Heart left ventricle (tissue), 16 donors: ENCODE measurements at regions not wholly inside any gene's neighbourhood (a gene's known extent, or its start where the extent isn't known, plus 50 kb on each side); places are given as distances from the start of the nearest gene placed in this dataset.

Experiments
- ATAC-seq, 4 donors: fragments of 200-7000 bp; cut with Tn5 transposase; one replicate each; pipeline ENCODE4 v1.9.1; 2020 to 2022; ENCODE audit warnings: moderate library complexity in 4 of 4, mild to moderate bottlenecking in 3 of 4, moderate number of reproducible peaks in 1 of 4
- DNase-seq, 5 donors: peaks; one replicate each; pipeline ENCODE4 v3.0.0-alpha.2; 2020
- H3K27ac ChIP-seq, 12 donors: fragments of 200-600 bp; sonication (generic) in 4 of 12; one replicate each; pipeline versions ENCODE4 v1.5.0 to v1.8.0; 2016 to 2022; ENCODE audit warnings: mild to moderate bottlenecking in 2 of 12
- H3K27me3 ChIP-seq, 9 donors: fragments of 200-600 bp; sonication (generic) in 2 of 9; one replicate each; pipeline versions ENCODE4 v1.5.1 to v1.8.0; 2016 to 2022; ENCODE audit warnings: mild to moderate bottlenecking in 3 of 9
- H3K36me3 ChIP-seq, 9 donors: fragments of 200-600 bp; sonication (generic) in 2 of 9; one replicate each; pipeline versions ENCODE4 v1.5.0 to v1.8.0; 2018 to 2022; ENCODE audit warnings: mild to moderate bottlenecking in 2 of 9
- H3K4me1 ChIP-seq, 12 donors: fragments of 200-600 bp; sonication (generic) in 4 of 12; one replicate each; pipeline versions ENCODE4 v1.5.0 to v1.8.0; 2016 to 2022; ENCODE audit warnings: mild to moderate bottlenecking in 3 of 12
- H3K4me3 ChIP-seq, 12 donors: fragments of 200-600 bp; sonication (generic) in 4 of 12; one replicate each; pipeline versions ENCODE4 v1.5.0 to v1.8.0; 2017 to 2022; ENCODE audit warnings: mild to moderate bottlenecking in 9 of 12, moderate library complexity in 4 of 12
- H3K9me3 ChIP-seq, 12 donors: fragments of 200-600 bp; sonication (generic) in 4 of 12; one replicate each; pipeline versions ENCODE4 v1.5.0 to v1.8.0; 2016 to 2022; ENCODE audit warnings: mild to moderate bottlenecking in 1 of 12
- POLR2A ChIP-seq, 2 donors: fragments of 450-650 bp; IDR thresholded peaks; one replicate each; pipeline ENCODE4 v1.6.1; 2017; ENCODE audit warnings: antibody characterized with exemption in 2 of 2, mild to moderate bottlenecking in 2 of 2, moderate library complexity in 2 of 2
- WGBS, 4 donors: extraction: QIAGEN DNeasy Blood & Tissue Kit in 2 of 4; methylation state at CpG; one replicate each; pipeline versions ENCODE4 v1.1.5 to v1.1.7; 2013 to 2018; 5-methylcytosine and 5-hydroxymethylcytosine counted together
- intact Hi-C, 10 donors: fragments of 100-400 bp; cut with DNase I; formaldehyde crosslinking; loops; one replicate each; pipeline versions ENCODE4 v1.11.1 to v1.14.2; 2022
- TF ChIP-seq, protein P1 (sequence below), 12 donors: fragments of 200-600 bp; sonication (generic) in 4 of 12; IDR thresholded peaks; one replicate each; pipeline versions ENCODE4 v1.5.0 to v1.8.0; 2018 to 2022; ENCODE audit warnings: antibody characterized with exemption in 12 of 12, mild to moderate bottlenecking in 5 of 12
- donor health status: ischemic (EF 13 %, LVEDD 7.1; RV severe dilation, severe dysfunction).
- donor health status: healthy with polysubstance abuse.
- donor health status: DM: no; HTN: yes; CAD: no.
- donor health status: DM: no; HTN: no; CAD: no.
- donor health status: ischemic (EF 25% LVEDD 6.9; RV normal size, moderate dysfunction).
- donor health status: ischemic (EF 25% LVEDD 5.7; RV mildly dilated, moderate dysfunction).
- donor health status: healthy.
- donor health status: DM: yes; HTN: yes; CAD: no.
- donor health status: ischemic (EF 35%, LVEDD 5.7; RV mildly dilated, moderate dysfunction).
- donor health status: nonischemic (EF 11% LVEDD 7.7; RV severe dilation, severe dysfunction).
- donor health status: DM: yes; HTN: yes; CAD: no.
- donor health status: PGD.
- donor health status: ischemic (EF 29% LVEDD 5.4; RV normal size, mild dysfunction).
- donor health status: nonischemic (EF 23%, LVEDD 6.1; RV moderate dilation, normal function).

DNA sequence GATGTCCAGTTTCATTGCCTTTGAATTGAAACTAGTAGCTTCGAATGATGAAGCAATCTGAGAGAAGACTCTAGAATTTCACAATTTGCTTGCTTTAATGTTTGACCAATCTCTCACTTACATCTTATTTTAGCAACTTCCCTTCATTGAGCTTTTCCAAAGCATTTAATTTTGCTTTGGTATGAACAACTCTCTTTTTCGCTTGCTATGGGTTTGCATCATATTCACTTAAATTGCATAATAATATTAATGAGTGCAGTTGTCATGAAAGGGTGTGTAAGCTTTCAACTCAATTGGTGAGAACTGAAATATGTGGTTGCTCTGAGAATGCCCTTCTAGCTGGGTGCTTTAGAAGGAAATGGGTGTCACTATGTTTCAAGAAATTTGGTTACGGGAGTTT lies 309.2 kb downstream of the HLX start:
- whole genome bisulfite sequencing, 4 donors, result 89 to 92% (median 91%) methylated on average over 3 of the region's 3 CpGs
- no peak for ATAC-seq
- H3K4me3 ChIP-seq, result no peak overlapping the region
- no peaks in the 10 kb centered on the region for H3K27me3 ChIP-seq
- intact Hi-C loops, result no loop called here
- H3K27ac ChIP-seq, result no peak overlapping the region
- TF ChIP-seq, protein P1, sequence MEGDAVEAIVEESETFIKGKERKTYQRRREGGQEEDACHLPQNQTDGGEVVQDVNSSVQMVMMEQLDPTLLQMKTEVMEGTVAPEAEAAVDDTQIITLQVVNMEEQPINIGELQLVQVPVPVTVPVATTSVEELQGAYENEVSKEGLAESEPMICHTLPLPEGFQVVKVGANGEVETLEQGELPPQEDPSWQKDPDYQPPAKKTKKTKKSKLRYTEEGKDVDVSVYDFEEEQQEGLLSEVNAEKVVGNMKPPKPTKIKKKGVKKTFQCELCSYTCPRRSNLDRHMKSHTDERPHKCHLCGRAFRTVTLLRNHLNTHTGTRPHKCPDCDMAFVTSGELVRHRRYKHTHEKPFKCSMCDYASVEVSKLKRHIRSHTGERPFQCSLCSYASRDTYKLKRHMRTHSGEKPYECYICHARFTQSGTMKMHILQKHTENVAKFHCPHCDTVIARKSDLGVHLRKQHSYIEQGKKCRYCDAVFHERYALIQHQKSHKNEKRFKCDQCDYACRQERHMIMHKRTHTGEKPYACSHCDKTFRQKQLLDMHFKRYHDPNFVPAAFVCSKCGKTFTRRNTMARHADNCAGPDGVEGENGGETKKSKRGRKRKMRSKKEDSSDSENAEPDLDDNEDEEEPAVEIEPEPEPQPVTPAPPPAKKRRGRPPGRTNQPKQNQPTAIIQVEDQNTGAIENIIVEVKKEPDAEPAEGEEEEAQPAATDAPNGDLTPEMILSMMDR (IDR thresholded peaks at IDR 0.05), result no peak
- no peak for TF ChIP-seq POLR2A (IDR thresholded peaks at IDR 0.05)
- H3K9me3 ChIP-seq, result no peaks in the 10 kb centered on the region
- H3K4me1 ChIP-seq, result no peaks in the 10 kb centered on the region
- no peak for DNase-seq
- H3K36me3 ChIP-seq, result no peaks in the 10 kb centered on the region

DNA sequence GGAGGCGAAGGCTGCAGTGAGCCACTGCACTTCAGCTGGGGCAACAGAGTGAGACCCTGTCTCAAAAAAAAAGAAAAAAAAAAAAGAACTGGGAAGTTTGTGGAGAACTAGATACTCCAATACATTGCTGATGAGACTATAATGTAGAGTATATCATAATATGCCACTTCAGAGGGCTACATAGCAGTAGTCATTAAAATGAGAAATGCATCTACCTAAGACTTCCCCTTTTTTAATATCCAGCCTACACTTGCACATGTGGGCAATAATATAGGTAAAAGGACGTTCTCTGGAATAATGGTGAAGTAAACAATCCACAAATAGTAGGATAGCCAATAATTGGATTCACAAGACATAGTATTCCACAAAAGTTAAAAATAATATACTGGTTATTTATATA lies 311.0 kb downstream of the HLX start:
- Histone ChIP-seq H3K27me3 (no peaks in the 10 kb centered on the region), H3K9me3 (no peaks in the 10 kb centered on the region), H3K4me1 (no peaks in the 10 kb centered on the region), H3K27ac (no peak overlapping the region), H3K4me3 (no peak overlapping the region), H3K36me3 (no peaks in the 10 kb centered on the region)
- intact Hi-C loops, result no loop called here
- 80 to 92% (median 86%) methylated on average over 2 of the region's 2 CpGs for WGBS, 4 donors
- ATAC-seq, result no peak
- TF ChIP-seq, protein P1 (IDR thresholded peaks at IDR 0.05), result no peak
- no peak for TF ChIP-seq POLR2A (IDR thresholded peaks at IDR 0.05)
- DNase-seq, result no peak

DNA sequence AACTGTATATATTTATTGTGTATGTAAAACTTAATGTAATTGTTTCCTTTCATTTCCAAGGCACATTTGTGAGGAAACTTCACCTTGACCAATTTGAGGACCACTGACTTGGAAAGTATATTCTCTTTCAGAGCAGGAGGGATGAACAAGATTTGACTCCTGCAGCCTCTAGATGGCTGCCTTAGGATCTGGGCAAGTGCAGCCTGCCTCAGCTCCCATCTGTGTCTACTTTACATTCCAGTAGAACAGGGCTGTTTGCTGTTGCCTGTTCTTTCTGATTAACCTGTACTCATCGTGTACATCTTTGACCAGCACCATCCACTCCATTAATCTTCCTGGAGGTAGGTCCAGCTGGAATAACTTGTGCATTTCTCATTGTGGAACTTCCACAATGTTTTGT lies 312.8 kb downstream of the HLX start:
- WGBS, 4 donors, result 82 to 91% (median 86%) methylated on average over 1 of the region's 1 CpG
- H3K4me1 ChIP-seq, result no peaks in the 10 kb centered on the region
- intact Hi-C loops, result no loop called here
- H3K4me3 ChIP-seq, result no peak overlapping the region
- no peak overlapping the region for H3K27ac ChIP-seq
- H3K27me3 ChIP-seq, result no peaks in the 10 kb centered on the region
- TF ChIP-seq, protein P1 (IDR thresholded peaks at IDR 0.05), result no peak
- TF ChIP-seq POLR2A (IDR thresholded peaks at IDR 0.05), result no peak
- DNase-seq (no peak), ATAC-seq (no peak)
- H3K36me3 ChIP-seq, result no peaks in the 10 kb centered on the region
- H3K9me3 ChIP-seq, result peaks cover 0 to 3% (median 0%) of the 10 kb centered on the region in 12 donors

DNA sequence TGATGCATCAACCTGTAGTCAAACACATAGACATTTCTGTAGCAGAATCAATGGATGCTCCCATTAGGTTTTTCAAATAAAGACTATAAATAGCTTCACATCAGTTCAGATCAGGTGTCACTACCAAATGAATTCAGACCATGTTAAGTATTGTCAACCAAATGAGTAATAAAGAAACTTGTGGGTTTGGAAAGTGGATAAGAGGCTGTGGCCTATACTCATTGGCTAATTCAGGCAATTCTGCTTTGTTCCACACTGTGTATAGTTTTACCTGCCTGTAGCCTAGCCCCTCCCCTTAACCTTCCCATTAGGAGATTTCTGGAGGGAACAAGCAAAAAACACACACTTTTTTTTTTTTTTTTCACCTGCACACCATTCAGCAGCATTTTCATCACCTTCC lies 321.2 kb downstream of the HLX start:
- H3K27me3 ChIP-seq, result no peaks in the 10 kb centered on the region
- peaks cover 0 to 6% (median 0%) of the 10 kb centered on the region in 12 donors for H3K9me3 ChIP-seq
- H3K4me3 ChIP-seq, result no peak overlapping the region
- H3K27ac ChIP-seq, result no peak overlapping the region
- DNase-seq (no peak), ATAC-seq (no peak)
- H3K36me3 ChIP-seq, result no peaks in the 10 kb centered on the region
- no peak for TF ChIP-seq POLR2A (IDR thresholded peaks at IDR 0.05)
- TF ChIP-seq, protein P1 (IDR thresholded peaks at IDR 0.05), result no peak
- intact Hi-C loops, result loop anchor here in 9 of 10 donors (5.0 to 10.0 kb wide), 11 partner anchors 232 to 388 kb away; partner anchors contain the start of gene HLX (in 4 of the 9)
- peaks cover 0 to 27% (median 18%) of the 10 kb centered on the region in 12 donors for H3K4me1 ChIP-seq
